Muscle of leg (tissue), 3 donors: ENCODE measurements at regions not wholly inside any gene's neighbourhood (a gene's known extent, or its start where the extent isn't known, plus 50 kb on each side); places are given as distances from the start of the nearest gene placed in this dataset.

Source experiments
- DNase-seq: peaks from one replicate; pipeline ENCODE4 v3.0.0; 2013
- H3K27ac ChIP-seq: one replicate; pipeline ENCODE4 v1.5.1; 2013; ENCODE audit warnings: mild to moderate bottlenecking, low read length, control low read depth
- H3K27me3 ChIP-seq: one replicate; pipeline ENCODE4 v1.6.1; 2013; ENCODE audit warnings: low read length; ENCODE audit not compliant: control insufficient read depth, insufficient read depth
- H3K36me3 ChIP-seq: one replicate; pipeline ENCODE4 v1.6.1; 2013; ENCODE audit warnings: low read length; ENCODE audit not compliant: control insufficient read depth, insufficient read depth
- H3K4me1 ChIP-seq: one replicate; pipeline ENCODE4 v1.6.1; 2013; ENCODE audit warnings: low read length; ENCODE audit not compliant: control insufficient read depth, insufficient read depth
- H3K4me3 ChIP-seq: one replicate; pipeline ENCODE4 v1.5.1; 2013; ENCODE audit warnings: low read length, control low read depth
- H3K9me3 ChIP-seq: replicated peaks from 2 replicates; pipeline ENCODE4 v1.6.1; 2013; ENCODE audit warnings: low read depth, low read length; ENCODE audit not compliant: control insufficient read depth
- WGBS: methylation state at CpG from one replicate; pipeline ENCODE4 v1.1.5; 2013; ENCODE audit warnings: missing lambda C conversion rate; ENCODE audit not compliant: insufficient coverage; 5-methylcytosine and 5-hydroxymethylcytosine counted together

DNA sequence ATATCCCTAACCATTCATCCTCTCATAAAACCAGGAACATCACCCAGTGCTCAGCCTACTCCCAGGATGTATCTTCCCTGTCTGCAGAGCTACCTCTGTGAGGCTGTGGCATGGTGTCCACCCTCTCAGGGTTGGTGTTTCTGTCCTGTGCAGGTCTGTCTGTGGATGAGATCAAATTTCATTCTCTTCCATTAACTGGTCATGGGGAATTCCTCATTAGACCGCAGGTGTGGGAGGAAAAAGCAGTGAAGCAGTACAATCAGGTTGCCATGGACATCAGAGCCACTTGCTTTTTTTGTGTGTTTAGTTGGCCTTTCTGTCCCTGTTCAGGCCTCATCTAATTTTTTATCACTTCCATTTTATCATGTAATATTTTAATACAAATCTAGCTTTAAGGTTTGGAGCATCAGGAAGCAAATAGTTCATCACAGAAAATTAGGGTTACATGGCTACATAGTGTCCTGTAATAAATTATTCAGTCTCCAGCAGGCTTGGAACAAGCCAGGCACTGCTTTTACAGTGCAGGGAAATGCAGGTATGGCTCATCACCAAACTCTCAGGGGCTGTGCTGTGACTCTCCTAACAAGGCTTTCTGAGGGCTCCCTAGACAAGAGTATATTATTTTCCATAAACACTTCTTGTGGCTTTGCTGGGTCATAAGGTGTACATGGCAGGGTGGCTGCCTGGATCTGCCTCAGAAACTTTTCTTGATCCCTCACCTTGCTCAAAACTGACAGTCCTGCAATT lies 594.9 kb upstream of the IGFBP3 start:
- Histone ChIP-seq H3K36me3 (no peaks in the 10 kb centered on the region), H3K27me3 (no peaks in the 10 kb centered on the region), H3K27ac (no peak overlapping the region), H3K4me3 (no peak overlapping the region), H3K4me1 (no peaks in the 10 kb centered on the region), H3K9me3 (peaks cover 2% of the 10 kb centered on the region)
- DNase-seq = no peak
- no CpG with 5 or more reads among the region's 1 CpG for WGBS

DNA sequence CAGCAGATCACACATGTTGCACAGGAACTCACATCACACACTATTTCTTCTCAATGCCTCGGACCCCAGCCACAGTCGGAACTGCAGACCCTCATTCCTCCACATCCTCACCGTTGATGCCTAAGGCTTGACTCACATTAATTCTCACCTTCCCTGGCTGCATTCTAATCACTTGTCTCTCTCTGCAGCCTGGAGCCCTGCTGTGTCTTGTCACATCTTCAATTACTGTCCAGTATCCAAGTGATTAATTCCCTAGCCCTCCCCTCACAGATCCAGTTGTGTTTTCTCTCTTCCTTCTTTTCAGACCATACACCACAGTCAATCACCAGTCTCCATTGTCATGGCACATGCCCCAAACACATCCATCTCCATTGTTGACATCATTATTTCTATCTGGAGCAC lies 592.4 kb upstream of the IGFBP3 start:
- 68% methylated on average over 3 of the region's 3 CpGs for WGBS

DNA sequence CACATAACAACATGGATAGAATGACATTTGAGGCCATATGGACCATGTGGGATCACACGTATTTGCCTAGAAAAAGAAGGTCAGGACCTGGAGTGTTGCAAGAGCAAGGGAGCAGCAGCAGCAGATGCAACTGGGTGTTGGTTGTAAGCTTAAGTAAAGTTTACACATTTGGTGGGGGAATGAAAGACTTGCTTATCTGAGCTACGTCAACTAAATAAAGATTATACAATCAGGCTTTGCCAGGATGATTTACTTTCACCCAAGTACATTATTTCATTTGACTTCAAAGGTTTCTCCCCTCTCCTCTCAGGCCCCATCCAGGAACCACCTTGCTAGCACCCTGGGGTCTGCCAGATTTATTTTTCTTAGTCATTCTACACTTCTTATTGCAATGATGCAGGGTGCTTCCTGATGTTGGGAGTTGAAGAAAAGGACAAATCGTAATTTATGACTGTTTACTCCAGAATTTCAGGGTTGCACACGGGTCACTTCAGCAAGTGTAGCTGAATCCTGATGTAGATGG lies 591.9 kb upstream of the IGFBP3 start:
- 60% methylated on average over 1 of the region's 4 CpGs for WGBS
- H3K36me3 ChIP-seq = no peaks in the 10 kb centered on the region
- H3K4me1 ChIP-seq = no peaks in the 10 kb centered on the region
- no peak for DNase-seq
- no peak overlapping the region for H3K4me3 ChIP-seq
- no peaks in the 10 kb centered on the region for H3K27me3 ChIP-seq
- H3K27ac ChIP-seq = no peak overlapping the region
- peaks cover 2% of the 10 kb centered on the region for H3K9me3 ChIP-seq

More for the DNA sequence above, 592.4 kb upstream of the IGFBP3 start:
- DNase-seq = no peak
- Histone ChIP-seq H3K4me3 (no peak overlapping the region), H3K4me1 (no peaks in the 10 kb centered on the region), H3K27ac (no peak overlapping the region), H3K9me3 (peaks cover 2% of the 10 kb centered on the region), H3K36me3 (no peaks in the 10 kb centered on the region), H3K27me3 (no peaks in the 10 kb centered on the region)

DNA sequence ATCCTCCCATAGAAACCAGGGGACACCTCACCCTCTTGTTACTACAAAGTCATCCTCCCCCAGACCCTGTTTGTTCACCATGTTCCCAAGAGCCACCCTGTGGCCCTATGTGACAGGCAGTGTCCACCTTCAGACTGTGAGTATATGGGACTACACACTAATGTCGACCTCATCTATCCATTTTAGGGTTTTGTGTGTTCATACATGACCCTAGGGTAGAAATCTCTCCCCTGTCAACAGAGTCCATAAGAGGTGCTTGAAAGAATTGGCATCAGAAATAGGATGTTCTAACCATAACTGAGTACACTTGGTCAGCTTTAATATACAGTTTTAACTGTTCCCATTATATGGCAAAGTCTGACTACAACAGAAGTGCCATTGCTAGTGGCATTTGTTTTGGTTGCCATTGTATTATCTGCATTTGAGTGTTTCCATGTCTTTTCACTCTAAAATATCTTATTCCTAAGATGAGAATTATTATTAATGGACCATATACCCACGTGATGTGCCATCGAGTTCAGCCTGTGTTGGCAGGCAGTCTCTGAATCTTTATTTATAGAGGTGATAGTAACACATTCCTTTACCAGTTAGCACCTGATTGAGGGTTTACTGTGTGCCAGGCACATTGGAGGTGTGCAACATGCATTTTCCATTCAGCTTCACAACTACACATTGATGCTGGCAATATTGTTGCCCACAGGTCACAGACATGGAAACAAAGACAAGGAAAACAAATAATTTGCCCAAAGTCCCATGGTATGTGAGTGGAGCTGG lies 590.6 kb upstream of the IGFBP3 start:
- H3K27me3 ChIP-seq = no peaks in the 10 kb centered on the region
- H3K4me1 ChIP-seq = no peaks in the 10 kb centered on the region
- H3K4me3 ChIP-seq = no peak overlapping the region
- H3K9me3 ChIP-seq = peaks cover 2% of the 10 kb centered on the region
- H3K27ac ChIP-seq = no peak overlapping the region
- no CpG with 5 or more reads among the region's 3 CpGs for WGBS
- no peaks in the 10 kb centered on the region for H3K36me3 ChIP-seq
- DNase-seq = no peak

DNA sequence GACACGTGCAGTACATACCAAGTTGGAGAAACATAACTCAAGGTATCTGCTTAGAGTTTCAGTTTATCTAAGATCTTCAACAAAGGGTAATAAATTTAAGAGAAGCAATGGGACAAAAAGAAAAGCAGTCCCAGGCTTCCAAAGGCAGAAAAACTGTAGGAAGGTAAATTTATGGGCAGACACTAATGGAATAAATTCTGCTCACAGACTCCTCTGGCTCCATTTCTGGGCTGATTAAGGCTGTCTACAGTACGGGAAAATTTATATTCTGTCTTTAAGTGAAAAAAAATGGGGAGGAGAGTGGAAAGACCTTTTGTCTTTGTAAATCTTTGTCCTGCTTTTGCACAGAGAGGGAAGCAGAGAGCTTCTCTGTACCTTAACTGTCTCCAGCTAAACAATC lies 587.5 kb upstream of the IGFBP3 start:
- no peaks in the 10 kb centered on the region for H3K4me1 ChIP-seq
- no peak overlapping the region for H3K4me3 ChIP-seq
- WGBS = 20% methylated on average over 1 of the region's 2 CpGs
- no peaks in the 10 kb centered on the region for H3K36me3 ChIP-seq
- H3K9me3 ChIP-seq = peaks cover 2% of the 10 kb centered on the region
- no peak overlapping the region for H3K27ac ChIP-seq
- no peak for DNase-seq
- H3K27me3 ChIP-seq = no peaks in the 10 kb centered on the region

DNA sequence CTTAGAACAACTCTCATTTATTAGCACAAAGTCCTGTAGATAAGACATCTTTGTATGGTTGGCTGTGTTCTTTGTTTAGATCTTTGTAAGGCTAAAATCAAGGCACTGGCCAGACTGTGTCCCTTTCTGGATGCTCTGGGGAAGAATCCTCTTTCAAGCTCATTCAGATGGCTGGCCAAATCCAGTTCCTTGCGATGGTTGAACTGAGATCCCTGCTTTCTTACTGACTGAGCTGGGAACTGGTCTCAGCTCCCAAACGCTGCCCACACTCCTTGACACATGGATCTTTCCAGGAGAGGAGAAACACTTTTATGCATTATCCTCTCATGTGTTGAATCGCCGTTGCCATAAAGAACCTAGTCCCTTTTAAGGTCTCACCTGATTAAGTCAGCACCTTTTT lies 586.5 kb upstream of the IGFBP3 start:
- Histone ChIP-seq H3K4me1 (no peaks in the 10 kb centered on the region), H3K4me3 (no peak overlapping the region), H3K9me3 (peaks cover 2% of the 10 kb centered on the region), H3K36me3 (no peaks in the 10 kb centered on the region), H3K27me3 (no peaks in the 10 kb centered on the region), H3K27ac (no peak overlapping the region)
- DNase-seq = no peak
- WGBS = 56% methylated on average over 2 of the region's 4 CpGs

DNA sequence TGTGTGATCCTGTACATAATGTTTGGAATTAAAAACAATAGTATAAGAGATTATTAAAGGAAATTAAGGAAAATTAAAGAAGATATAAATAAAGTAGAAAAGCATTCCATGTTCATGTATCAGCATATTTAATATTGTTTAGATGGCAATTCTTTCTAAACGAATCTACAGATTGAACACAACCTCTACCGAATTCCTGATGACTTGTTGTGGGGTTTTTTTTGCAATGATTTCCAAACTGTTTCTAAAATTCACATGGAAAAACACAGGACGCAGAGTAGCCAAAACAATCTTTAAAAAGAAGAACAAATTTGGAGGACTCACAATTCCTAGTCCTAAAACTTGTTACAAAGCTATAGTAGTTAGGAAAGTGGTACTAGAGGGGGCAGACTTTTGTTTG lies 573.4 kb upstream of the IGFBP3 start:
- H3K27ac ChIP-seq = no peak overlapping the region
- no CpG with 5 or more reads among the region's 3 CpGs for WGBS
- no peaks in the 10 kb centered on the region for H3K4me1 ChIP-seq
- no peak overlapping the region for H3K4me3 ChIP-seq
- DNase-seq = no peak
- H3K9me3 ChIP-seq = peaks cover 6% of the 10 kb centered on the region
- no peaks in the 10 kb centered on the region for H3K36me3 ChIP-seq
- no peaks in the 10 kb centered on the region for H3K27me3 ChIP-seq

DNA sequence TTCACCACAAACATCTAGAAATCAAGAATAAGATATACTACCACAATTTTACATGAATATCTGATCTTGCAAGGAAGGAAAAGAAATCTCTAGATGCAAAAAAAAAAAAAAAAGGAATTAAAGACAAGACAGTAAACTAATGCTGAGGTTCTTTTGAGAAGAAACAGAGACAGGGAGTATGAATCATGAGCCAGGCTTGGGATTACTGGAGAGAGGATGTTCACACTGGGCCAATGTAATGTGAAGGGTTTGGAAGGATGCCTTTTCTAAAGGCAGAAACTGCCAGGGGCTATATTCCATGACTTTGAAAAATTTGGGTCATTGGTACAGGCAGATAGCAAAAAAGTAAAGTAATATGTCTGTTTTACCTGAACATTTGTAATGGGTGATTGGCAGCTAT lies 573.0 kb upstream of the IGFBP3 start:
- peaks cover 5% of the 10 kb centered on the region for H3K9me3 ChIP-seq
- no peak overlapping the region for H3K4me3 ChIP-seq
- no peaks in the 10 kb centered on the region for H3K27me3 ChIP-seq
- DNase-seq = no peak
- H3K4me1 ChIP-seq = no peaks in the 10 kb centered on the region
- H3K36me3 ChIP-seq = no peaks in the 10 kb centered on the region
- no peak overlapping the region for H3K27ac ChIP-seq

DNA sequence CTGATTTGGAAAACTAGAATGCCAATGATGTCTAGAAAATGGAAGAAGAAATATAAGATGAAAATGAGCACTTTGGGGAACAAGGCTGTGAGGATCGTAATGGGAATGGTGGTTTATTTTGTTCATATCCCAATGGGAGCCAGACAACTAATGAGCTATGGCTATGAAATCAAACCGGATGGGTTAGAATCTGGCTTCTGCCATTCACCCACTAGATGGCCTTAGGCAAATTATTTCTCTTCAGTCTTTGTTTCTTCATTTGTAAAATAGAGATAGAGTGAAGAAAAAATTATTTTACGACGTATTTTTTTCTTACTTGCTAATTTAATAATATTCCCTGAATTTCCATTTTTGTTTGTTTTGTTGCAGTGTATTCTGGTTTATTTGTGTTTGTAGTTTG lies 572.1 kb upstream of the IGFBP3 start:
- H3K27ac ChIP-seq = no peak overlapping the region
- DNase-seq = no peak
- no CpG with 5 or more reads among the region's 4 CpGs for whole genome bisulfite sequencing
- no peaks in the 10 kb centered on the region for H3K4me1 ChIP-seq
- no peaks in the 10 kb centered on the region for H3K27me3 ChIP-seq
- H3K9me3 ChIP-seq = peaks cover 2% of the 10 kb centered on the region
- no peaks in the 10 kb centered on the region for H3K36me3 ChIP-seq
- no peak overlapping the region for H3K4me3 ChIP-seq

DNA sequence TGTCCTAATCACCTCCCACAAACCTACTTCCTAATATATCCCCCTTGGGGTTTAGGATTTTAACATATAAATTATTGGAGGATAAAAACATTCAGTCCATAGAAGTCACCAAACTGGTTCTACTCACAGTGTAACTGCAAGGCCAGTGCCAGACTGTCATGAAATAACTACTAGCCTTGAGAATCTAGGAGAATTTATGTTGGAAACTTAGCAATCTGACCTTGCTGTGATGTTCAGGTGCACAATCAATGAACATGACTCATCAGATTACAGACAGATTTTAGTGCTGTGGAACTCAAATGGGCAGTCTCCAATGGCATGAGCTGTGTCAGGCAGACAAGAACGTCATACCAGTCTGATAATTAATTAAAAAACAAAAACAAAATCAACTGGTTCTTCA lies 571.4 kb upstream of the IGFBP3 start:
- no CpG with 5 or more reads among the region's 1 CpG for WGBS

More for the DNA sequence above, 571.4 kb upstream of the IGFBP3 start:
- no peak for DNase-seq
- Histone ChIP-seq H3K27me3 (no peaks in the 10 kb centered on the region), H3K4me3 (no peak overlapping the region), H3K4me1 (no peaks in the 10 kb centered on the region), H3K9me3 (no peaks in the 10 kb centered on the region), H3K27ac (no peak overlapping the region), H3K36me3 (no peaks in the 10 kb centered on the region)
